ENCODE measurements at regions not wholly inside any gene's neighbourhood (a gene's known extent, or its start where the extent isn't known, plus 50 kb on each side); places are given as distances from the start of the nearest gene placed in this dataset.

DNA sequence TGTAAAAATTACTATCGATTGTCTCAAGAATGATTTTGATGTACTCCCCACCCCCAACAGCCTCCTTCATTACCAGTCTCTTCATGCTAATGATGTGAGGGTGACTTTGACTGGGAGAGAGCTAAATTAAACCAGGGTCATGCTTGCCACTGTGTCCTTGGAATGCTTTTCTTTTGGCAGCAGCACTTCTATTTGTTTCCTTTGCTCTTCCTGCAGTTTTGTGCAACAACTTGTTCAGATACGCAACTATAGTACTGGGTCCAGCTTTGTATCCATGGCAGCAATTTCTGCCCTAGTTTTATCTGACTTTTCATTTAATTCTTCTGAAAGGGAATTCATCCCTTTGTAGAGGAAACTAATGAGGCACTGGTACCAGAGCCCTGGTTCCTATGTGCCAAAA lies 2792.1 kb downstream of the PCDH9 start:
- no peak for DNase-seq
- Histone ChIP-seq H4K91ac (ENCODE audit: insufficient read length, low read depth, low read length) (no peak overlapping the region), H2BK12ac (ENCODE audit: insufficient read length, low read depth, low read length) (no peak overlapping the region), H3K23me2 (ENCODE audit: insufficient read length, low read depth, low read length, poor library complexity, severe bottlenecking) (no peaks in the 10 kb centered on the region), H3T11ph (ENCODE audit: low read length) (no peak overlapping the region), H3K79me2 (ENCODE audit: insufficient read depth, low read length) (no peaks in the 10 kb centered on the region), H3K79me1 (ENCODE audit: insufficient read depth, low read depth, low read length, poor library complexity, severe bottlenecking) (no peaks in the 10 kb centered on the region), H2AK5ac (ENCODE audit: insufficient read length, low read length) (no peak overlapping the region), H3K4me1 (ENCODE audit: insufficient read depth, low read length) (no peaks in the 10 kb centered on the region), H2BK15ac (ENCODE audit: low read depth, low read length) (no peak overlapping the region), H2BK120ac (ENCODE audit: low read depth, low read length, poor library complexity, severe bottlenecking) (no peak overlapping the region), H4K8ac (replicated peaks; ENCODE audit: insufficient read length, low read depth, low read length) (no peak overlapping the region), H4K20me1 (ENCODE audit: control insufficient read depth, insufficient read depth, insufficient read length) (no peaks in the 10 kb centered on the region), H3K4ac (ENCODE audit: low read depth, low read length) (no peak overlapping the region), H2BK20ac (ENCODE audit: low read depth, low read length, poor library complexity, severe bottlenecking) (no peak overlapping the region), H3K27ac (ENCODE audit: insufficient read length, low read depth, low read length) (no peak overlapping the region), H3K23ac (ENCODE audit: insufficient read length, low read depth, low read length) (no peak overlapping the region), H2AFZ (ENCODE audit: low read length) (no peak overlapping the region), H3K4me2 (ENCODE audit: insufficient read depth, insufficient read length, low read length) (no peak overlapping the region), H3K18ac (ENCODE audit: insufficient read length, low read depth, low read length) (no peak overlapping the region), H3K27me3 (ENCODE audit: insufficient read depth, low read length) (no peaks in the 10 kb centered on the region), H3K9me3 (ENCODE audit: control insufficient read depth, low read depth, low read length) (no peaks in the 10 kb centered on the region), H2BK5ac (ENCODE audit: insufficient read length, low read length) (no peak overlapping the region), H3K9ac (ENCODE audit: extremely low read depth, insufficient read length, low read length) (no peak overlapping the region), H3K56ac (ENCODE audit: insufficient read length, low read depth, low read length) (no peak overlapping the region), H3K14ac (ENCODE audit: insufficient read depth, low read length) (no peak overlapping the region), H4K5ac (ENCODE audit: insufficient read length, low read depth, low read length) (no peak overlapping the region)
- Mint-ChIP-seq H3K4me3 (no peak overlapping the region), H3K36me3 (ENCODE audit: insufficient read depth in 1 of 3, low read depth in 3 of 3) (no peaks in the 10 kb centered on the region), H3K27me3 (ENCODE audit: low read depth) (no peaks in the 10 kb centered on the region), H3K4me1 (peaks cover 10 to 11% of the 10 kb centered on the region in 2 experiments), H3K9me3 (no peaks in the 10 kb centered on the region), H3K27ac (peak overlapping the region in 2 of 3 experiments; percentile 14 to 21; a peak in 3 of 7 replicates)
- WGBS (ENCODE audit: extremely low coverage, insufficient read length, low lambda C conversion rate) = no CpG with 5 or more reads among the region's 2 CpGs
- TF ChIP-seq, protein P1, sequence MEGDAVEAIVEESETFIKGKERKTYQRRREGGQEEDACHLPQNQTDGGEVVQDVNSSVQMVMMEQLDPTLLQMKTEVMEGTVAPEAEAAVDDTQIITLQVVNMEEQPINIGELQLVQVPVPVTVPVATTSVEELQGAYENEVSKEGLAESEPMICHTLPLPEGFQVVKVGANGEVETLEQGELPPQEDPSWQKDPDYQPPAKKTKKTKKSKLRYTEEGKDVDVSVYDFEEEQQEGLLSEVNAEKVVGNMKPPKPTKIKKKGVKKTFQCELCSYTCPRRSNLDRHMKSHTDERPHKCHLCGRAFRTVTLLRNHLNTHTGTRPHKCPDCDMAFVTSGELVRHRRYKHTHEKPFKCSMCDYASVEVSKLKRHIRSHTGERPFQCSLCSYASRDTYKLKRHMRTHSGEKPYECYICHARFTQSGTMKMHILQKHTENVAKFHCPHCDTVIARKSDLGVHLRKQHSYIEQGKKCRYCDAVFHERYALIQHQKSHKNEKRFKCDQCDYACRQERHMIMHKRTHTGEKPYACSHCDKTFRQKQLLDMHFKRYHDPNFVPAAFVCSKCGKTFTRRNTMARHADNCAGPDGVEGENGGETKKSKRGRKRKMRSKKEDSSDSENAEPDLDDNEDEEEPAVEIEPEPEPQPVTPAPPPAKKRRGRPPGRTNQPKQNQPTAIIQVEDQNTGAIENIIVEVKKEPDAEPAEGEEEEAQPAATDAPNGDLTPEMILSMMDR (conservative IDR thresholded peaks at IDR 0.05) = no peak
